ENCODE measurements at regions not wholly inside any gene's neighbourhood (a gene's known extent, or its start where the extent isn't known, plus 50 kb on each side); places are given as distances from the start of the nearest gene placed in this dataset.

GRCh38 chr15:25178835-25179672 lies 224.3 kb downstream of the SNRPN start (continued):
- TF ChIP-seq SNAI2 (CRISPR knock-in tag; IDR thresholded peaks at IDR 0.05): no peak

DNA sequence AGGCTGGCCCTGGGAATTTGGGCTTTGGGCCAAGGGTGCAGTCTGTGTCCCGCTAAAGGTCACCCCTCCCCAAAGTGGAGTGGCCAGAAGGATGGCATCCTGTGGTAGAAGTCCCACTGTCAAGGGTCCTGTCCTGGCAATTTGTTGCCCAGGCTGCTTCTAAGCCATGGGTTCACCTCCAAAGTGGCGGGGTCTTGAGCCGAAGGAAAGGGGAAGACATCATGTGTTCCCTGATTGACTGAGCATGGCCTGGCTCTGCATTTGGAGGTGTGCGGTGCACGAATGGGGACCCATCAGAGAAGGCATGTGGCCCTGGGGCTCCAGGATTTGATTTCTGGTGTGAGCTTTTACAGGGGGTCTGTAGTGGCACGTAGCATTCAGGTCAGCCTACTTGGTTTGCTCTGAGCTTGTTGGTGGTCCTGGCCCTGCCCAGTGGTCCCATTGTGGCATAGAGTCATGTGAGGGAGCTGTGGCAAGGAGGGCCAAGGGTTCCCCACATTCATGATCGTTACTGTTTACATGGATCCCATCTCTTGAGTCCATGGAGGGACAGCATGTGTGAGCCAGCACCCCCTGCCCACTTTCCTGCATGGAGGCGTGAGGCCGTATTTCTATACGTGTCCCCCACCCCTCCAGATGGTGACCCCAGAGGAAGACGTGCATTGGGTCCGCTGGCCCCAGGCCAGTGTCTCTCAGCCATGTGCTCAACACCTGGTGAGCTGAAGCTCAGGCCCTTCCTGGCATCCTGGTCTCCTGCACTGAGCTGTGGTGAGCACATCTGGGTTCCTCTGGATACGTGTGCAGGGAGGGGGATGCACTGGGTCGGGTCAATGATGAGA lies 225.1 kb downstream of the SNRPN start:
- TF ChIP-seq TCF4 (CRISPR knock-in tag; IDR thresholded peaks at IDR 0.05; ENCODE audit: borderline replicate concordance) (no peak), ZNF8 (CRISPR knock-in tag; IDR thresholded peaks at IDR 0.05) (no peak), TSHZ2 (CRISPR knock-in tag; IDR thresholded peaks at IDR 0.05) (no peak), ZNF565 (CRISPR knock-in tag; conservative IDR thresholded peaks at IDR 0.05; ENCODE audit: low read depth) (no peak), POU6F1 (CRISPR knock-in tag; IDR thresholded peaks at IDR 0.05; ENCODE audit: borderline replicate concordance, low read depth) (no peak), RARB (CRISPR knock-in tag; IDR thresholded peaks at IDR 0.05) (no peak)
- TF ChIP-seq, protein P1, sequence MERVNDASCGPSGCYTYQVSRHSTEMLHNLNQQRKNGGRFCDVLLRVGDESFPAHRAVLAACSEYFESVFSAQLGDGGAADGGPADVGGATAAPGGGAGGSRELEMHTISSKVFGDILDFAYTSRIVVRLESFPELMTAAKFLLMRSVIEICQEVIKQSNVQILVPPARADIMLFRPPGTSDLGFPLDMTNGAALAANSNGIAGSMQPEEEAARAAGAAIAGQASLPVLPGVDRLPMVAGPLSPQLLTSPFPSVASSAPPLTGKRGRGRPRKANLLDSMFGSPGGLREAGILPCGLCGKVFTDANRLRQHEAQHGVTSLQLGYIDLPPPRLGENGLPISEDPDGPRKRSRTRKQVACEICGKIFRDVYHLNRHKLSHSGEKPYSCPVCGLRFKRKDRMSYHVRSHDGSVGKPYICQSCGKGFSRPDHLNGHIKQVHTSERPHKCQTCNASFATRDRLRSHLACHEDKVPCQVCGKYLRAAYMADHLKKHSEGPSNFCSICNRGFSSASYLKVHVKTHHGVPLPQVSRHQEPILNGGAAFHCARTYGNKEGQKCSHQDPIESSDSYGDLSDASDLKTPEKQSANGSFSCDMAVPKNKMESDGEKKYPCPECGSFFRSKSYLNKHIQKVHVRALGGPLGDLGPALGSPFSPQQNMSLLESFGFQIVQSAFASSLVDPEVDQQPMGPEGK (CRISPR knock-in tag; IDR thresholded peaks at IDR 0.05; ENCODE audit: borderline replicate concordance): no peak
- ATAC-seq: no peak

GRCh38 chr15:25180606-25181292 lies 226.0 kb downstream of the SNRPN start:
- ATAC-seq: no peak
- TF ChIP-seq TSHZ2 (CRISPR knock-in tag; IDR thresholded peaks at IDR 0.05) (no peak), ZFP30 (CRISPR knock-in tag; IDR thresholded peaks at IDR 0.05) (no peak), PPARA (CRISPR knock-in tag; IDR thresholded peaks at IDR 0.05; ENCODE audit: borderline replicate concordance) (no peak), CSDC2 (CRISPR knock-in tag; IDR thresholded peaks at IDR 0.05) (no peak), CREB5 (CRISPR knock-in tag; IDR thresholded peaks at IDR 0.05; ENCODE audit: low read depth) (no peak), ZFP3 (CRISPR knock-in tag; IDR thresholded peaks at IDR 0.05) (no peak), ZC3H10 (CRISPR knock-in tag; IDR thresholded peaks at IDR 0.05) (no peak), ISL1 (CRISPR knock-in tag; IDR thresholded peaks at IDR 0.05) (no peak), TOX (CRISPR knock-in tag; IDR thresholded peaks at IDR 0.05; ENCODE audit: borderline replicate concordance) (no peak), POU6F1 (CRISPR knock-in tag; IDR thresholded peaks at IDR 0.05; ENCODE audit: borderline replicate concordance, low read depth) (no peak), RARB (CRISPR knock-in tag; IDR thresholded peaks at IDR 0.05) (no peak), TCF4 (CRISPR knock-in tag; IDR thresholded peaks at IDR 0.05; ENCODE audit: borderline replicate concordance) (no peak), BACH2 (CRISPR knock-in tag; IDR thresholded peaks at IDR 0.05; ENCODE audit: borderline replicate concordance) (no peak), SNAI2 (CRISPR knock-in tag; IDR thresholded peaks at IDR 0.05) (no peak), ZNF8 (CRISPR knock-in tag; IDR thresholded peaks at IDR 0.05) (no peak)
- TF ChIP-seq, protein P1 (CRISPR knock-in tag; IDR thresholded peaks at IDR 0.05; ENCODE audit: borderline replicate concordance): no peak
